NCI-H345 (cell line): ENCODE measurements at regions not wholly inside any gene's neighbourhood (a gene's known extent, or its start where the extent isn't known, plus 50 kb on each side); places are given as distances from the start of the nearest gene placed in this dataset.

Experiments used
- DNase-seq: peaks from one replicate; lab custom pipeline; 2025; lab: John Stamatoyannopoulos, UW

- no peak for DNase-seq
Observed at GRCh38 chr4:35080799-35081198, 1163.5 kb downstream of the ARAP2 start.

- DNase-seq, result no peak
Observed at GRCh38 chr4:35087218-35087617, 1157.1 kb downstream of the ARAP2 start.

GRCh38 chr4:35100932-35101331 is 1143.4 kb downstream of the ARAP2 start:
- DNase-seq, result no peak

DNA sequence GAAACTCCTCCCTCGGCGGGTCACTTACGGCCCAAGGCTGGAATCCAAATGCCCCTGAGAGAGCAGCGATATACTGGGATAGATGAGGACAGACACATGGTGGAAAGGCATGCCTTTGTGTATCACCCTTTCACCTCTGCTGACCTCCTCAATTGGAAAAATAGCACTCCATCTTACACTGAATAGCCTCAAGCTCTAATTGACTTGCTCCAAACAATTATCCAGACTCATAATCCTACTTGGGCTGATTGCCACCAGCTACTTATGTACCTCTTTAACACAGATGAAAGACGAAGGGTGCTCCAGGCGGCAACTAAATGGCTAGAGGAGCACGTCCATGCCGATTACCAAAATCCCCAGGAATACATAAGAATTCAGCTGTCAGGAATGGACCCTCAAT is 1142.2 kb downstream of the ARAP2 start:
- no peak for DNase-seq

- peak; percentile 93 for DNase-seq
Observed at GRCh38 chr4:35105486-35105885, 1138.8 kb downstream of the ARAP2 start.

DNA sequence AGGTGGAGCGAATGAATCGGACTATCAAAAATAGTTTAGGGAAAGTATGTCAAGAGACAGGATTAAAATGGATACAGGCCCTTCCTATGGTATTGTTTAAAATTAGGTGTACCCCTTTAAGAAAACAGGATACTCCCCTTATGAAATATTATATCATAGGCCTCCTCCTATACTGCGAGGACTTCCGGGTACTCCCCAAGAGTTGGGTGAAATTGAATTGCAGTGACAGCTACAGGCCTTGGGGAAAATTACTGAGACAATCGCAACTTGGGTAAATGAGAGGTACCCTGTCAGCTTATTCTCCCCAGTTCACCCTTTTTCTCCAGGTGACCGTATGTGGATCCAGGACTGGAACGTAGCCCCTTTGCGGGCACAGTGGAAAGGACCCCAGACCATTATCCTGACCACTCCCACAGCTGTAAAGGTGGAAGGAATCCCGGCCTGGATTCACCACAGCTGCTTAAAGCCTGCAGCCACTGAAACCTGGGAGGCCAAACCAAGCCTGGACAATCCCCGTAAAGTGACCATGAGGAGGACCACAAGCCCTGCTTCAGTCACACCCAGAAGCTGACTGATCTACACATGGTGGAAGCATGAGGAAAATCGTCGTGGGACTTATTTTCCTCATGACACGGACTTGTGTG is 1138.1 kb downstream of the ARAP2 start:
- DNase-seq, result no peak

- DNase-seq, result no peak
Observed at GRCh38 chr4:35124106-35124505, 1120.2 kb downstream of the ARAP2 start.

DNA sequence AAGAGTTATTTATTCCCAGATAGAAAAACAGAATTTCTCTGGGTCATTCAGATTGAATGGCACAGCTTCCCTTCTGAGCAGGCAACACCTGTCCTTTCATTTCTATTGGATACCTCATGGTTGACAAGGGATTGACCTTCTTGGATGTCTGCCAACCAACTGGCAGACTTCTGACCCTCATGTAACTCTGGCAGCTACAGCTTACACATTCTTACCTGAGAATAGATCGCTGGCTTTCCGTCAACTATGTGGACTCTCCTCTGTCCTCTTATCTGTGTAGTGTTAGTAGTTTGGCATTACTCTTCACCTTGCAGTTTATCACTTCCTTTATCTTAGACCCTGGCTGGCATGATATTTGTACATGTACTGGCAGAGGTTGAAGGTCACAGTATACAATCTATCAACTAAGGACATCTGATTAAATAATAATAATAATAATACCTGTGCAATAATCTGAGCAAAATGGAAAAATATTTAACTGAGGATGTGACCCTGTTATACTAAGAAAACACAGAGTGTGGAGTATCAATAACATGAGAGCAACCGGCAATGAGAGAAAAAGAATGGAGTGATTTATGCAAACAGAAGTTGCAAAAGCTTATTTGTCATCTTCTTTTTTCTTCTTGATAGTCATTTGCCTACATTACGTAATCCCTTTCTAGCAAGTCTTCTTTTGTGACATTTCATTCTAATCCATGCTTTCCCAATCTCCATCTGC is 1118.2 kb downstream of the ARAP2 start:
- DNase-seq, result peak; percentile 83

GRCh38 chr4:35138449-35138848 is 1105.9 kb downstream of the ARAP2 start:
- no peak for DNase-seq

DNA sequence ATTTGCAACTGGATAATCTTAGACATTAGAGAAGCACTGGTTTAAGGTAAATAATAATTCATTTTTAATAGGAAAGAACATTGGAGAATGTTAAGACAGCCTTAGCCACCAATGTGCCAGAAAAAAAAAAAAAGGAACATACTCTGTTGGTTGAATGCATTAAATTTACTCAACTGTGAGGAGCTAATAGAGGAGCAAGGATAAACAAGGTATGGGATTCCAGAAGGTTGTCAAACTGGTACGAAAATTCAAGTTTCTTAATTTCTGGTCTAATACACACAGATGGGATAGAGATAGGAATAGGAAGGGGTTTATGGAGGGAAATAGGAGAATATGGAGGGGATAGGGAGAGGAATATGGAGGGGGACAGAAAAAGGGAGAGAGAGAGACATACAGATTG is 1096.6 kb downstream of the ARAP2 start:
- DNase-seq, result no peak

DNA sequence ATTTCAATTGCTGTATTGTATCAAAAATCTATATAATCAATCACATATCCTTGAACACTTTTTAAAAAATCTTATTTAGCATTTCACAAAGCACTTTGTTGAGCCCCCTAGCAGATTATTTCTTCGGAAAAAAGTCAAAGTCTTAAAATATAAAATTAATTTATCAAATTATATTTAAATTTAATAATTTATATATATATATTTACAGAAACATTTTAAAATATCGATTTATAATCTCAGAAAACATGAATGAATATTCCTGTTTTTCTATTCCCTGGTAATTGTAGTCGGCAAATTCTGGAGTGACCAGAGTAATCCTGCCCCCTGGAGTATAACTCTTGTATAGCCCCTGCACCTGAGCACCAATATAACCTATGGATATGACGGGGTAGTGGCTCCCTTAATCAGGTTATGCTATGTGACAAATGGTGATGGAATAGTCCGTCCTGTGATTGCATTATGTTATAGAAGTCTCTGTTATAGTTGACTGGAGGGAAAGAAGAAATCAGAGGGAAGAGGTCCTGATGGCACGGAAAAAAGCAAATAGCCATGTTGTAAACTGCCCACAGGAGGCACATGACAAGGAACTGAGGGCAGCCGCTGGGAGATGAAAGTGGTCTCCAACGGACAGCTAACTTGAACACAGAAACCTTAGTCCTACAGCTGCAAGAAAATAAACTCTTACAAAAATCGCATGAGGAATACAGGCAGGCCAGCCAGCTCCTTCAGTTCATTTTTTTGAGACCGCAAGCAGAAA is 1092.3 kb downstream of the ARAP2 start:
- DNase-seq, result peak; percentile 3

GRCh38 chr4:35163168-35163567 is 1081.1 kb downstream of the ARAP2 start:
- DNase-seq, result no peak

GRCh38 chr4:35164063-35164462 is 1080.3 kb downstream of the ARAP2 start:
- DNase-seq, result no peak

GRCh38 chr4:35166466-35166865 is 1077.8 kb downstream of the ARAP2 start:
- DNase-seq, result no peak

DNA sequence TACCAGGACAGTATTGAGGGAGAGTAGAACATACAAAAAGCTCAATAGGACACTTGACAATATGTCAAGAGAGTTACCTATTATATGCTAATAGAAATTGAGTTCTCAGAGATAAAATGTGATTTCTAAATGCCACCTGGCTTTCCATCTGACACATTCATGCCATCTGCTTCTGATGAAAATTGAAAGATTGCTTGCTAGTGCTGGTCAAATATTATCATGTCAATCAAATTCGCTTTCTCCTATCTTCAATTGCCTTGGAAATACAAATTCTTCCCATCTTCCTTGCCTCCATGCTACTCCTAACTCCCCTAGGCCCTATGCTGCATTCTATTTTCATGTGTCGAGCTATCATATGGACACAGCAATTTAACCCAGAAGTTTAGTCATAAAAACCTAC is 1076.9 kb downstream of the ARAP2 start:
- DNase-seq, result no peak

DNA sequence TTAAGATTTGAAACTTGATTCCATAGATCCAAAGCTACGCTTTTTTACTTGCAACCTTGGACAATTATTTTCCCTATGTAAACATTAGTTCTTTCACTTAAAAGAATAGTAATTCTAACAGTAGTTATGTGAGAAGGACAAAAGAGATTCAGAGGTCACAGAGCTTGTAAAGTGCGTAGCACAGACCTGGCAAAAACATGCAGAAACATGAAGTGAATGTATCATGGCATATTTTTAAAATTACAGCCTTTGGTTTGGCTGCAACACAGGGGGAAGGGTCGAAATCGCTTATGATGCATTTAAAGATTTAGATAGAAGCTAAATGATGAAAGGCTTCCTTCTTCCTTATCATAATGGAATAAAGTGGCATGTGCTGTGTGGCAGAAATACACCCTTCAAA is 1068.8 kb downstream of the ARAP2 start:
- DNase-seq, result no peak

DNA sequence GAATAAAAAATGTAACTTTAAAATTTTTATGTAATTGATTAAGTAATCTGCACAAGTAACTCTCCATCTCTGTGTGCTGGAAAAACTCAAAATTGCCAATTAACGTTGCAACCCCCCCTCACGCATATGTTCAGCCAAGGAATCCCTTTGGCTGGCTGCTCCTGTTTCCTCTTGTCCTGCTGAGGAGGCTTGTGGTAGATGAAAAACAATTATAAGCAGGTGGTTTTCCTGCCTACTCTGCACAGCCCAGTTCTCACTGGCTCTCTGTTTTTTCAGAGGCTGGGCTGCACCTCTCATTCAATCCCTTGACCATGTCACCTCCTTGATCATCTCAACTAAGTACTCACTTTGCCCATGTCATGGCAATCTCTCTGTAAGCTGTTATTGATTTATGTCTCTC is 1068.4 kb downstream of the ARAP2 start:
- DNase-seq, result no peak

DNA sequence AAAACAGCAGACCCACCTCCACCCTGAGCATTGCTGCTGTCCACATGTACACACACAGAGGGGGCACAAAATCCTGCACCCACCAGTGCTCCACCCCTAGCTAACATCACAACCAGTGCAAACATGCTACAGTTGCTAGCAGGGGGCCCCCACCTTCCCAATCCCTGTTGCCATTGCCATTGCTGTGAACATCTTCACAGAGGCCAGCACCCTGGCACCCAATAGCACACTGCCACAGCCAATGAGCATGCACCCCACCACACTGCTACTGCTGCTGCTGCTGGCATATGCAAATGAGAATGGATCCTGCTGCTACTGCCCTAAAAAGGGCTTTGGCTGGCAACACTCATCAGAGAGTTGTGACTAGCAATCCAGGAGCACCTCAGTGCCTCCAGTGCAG is 1061.9 kb downstream of the ARAP2 start:
- no peak for DNase-seq

- no peak for DNase-seq
Observed at GRCh38 chr4:35189988-35190613, 1054.2 kb downstream of the ARAP2 start.

- no peak for DNase-seq
Observed at GRCh38 chr4:35201403-35201802, 1042.9 kb downstream of the ARAP2 start.

- no peak for DNase-seq
Observed at GRCh38 chr4:35216636-35217035, 1027.7 kb downstream of the ARAP2 start.

DNA sequence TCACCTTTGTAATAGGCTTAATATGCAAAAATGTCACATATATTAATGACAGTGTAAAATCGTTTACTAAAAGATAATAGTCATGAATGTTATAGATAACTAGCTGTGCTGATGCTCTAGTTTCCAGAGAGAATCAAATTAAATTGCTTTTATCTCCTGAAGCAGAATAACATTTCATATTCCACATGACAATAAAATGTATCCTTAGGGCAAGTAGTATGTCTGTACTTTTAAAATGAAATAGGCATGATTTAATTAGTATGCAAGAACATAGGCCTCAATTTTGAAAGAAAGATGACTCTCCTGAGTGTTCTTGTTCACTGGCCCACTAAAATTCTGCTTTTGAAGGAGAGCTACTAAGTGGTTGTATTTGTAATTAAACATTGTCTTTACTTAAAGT is 1027.0 kb downstream of the ARAP2 start:
- no peak for DNase-seq

- DNase-seq, result no peak
Observed at GRCh38 chr4:35228313-35228712, 1016.0 kb downstream of the ARAP2 start.
